ENCODE measurements at regions not wholly inside any gene's neighbourhood (a gene's known extent, or its start where the extent isn't known, plus 50 kb on each side); places are given as distances from the start of the nearest gene placed in this dataset.

- H3K27ac ChIP-seq: no peak overlapping the region
- no peak for TF ChIP-seq ZFX (IDR thresholded peaks at IDR 0.05; ENCODE audit: borderline replicate concordance)
- no peak for TF ChIP-seq CTCF (IDR thresholded peaks at IDR 0.05)
These were observed 59.5 kb upstream of the IGF1 start for GRCh38 chr12:102539651-102540553.

- TF ChIP-seq CTCF (IDR thresholded peaks at IDR 0.05) (no peak), ZFX (IDR thresholded peaks at IDR 0.05; ENCODE audit: borderline replicate concordance) (no peak)
- no peak overlapping the region for H3K27ac ChIP-seq
These were observed 54.9 kb upstream of the IGF1 start for GRCh38 chr12:102535306-102535705.

GRCh38 chr12:102534899-102535298 is 54.5 kb upstream of the IGF1 start:
- no peak overlapping the region for H3K27ac ChIP-seq
- TF ChIP-seq CTCF (IDR thresholded peaks at IDR 0.05): no peak
- TF ChIP-seq ZFX (IDR thresholded peaks at IDR 0.05; ENCODE audit: borderline replicate concordance): no peak

GRCh38 chr12:102533483-102534215 is 53.3 kb upstream of the IGF1 start:
- H3K27ac ChIP-seq: no peak overlapping the region
- TF ChIP-seq CTCF (IDR thresholded peaks at IDR 0.05): no peak
